IPS DF 4.7 (cell line): ENCODE measurements at regions not wholly inside any gene's neighbourhood (a gene's known extent, or its start where the extent isn't known, plus 50 kb on each side); places are given as distances from the start of the nearest gene placed in this dataset.

ENCODE experiments used
- DNase-seq: peaks from one replicate; pipeline ENCODE4 v3.0.0-alpha.2; 2013; ENCODE audit warnings: low spot score; ENCODE audit errors: extremely low read depth

DNA sequence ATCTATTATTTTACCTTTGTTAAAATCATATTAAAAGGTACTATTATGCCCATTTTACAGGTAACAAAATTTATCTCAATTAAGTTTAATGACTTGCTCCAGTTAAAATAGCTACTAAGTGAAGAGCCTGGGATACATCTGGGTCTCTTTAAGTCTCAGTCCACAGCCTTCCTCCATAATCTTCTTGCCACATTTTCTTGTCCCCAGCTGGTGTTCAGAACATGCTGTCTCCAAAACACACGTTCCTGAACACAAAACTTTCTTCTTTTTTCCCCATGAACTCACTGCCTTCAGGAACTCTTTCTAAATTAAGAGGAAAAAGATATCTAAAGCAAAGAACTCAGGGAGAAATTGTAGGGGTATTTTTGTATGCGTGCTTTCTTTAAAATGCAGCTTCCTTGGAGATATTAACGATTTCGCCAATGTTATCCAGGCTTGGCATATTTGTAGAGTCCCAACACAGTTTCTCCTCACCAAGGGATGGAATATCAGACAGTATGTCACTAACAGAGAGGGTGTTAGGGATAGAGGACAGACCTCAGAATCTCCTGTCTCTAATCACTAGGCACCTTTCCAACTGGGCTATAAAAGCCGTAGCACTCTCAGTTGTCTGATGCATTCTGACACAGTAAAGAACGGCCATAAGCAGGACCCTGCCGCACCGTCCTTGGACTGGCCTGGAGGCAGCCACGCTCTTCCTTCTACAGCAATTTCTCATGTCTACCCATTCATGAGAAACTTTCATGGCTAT, 232.8 kb upstream of the BLID start:
- no peak for DNase-seq

DNA sequence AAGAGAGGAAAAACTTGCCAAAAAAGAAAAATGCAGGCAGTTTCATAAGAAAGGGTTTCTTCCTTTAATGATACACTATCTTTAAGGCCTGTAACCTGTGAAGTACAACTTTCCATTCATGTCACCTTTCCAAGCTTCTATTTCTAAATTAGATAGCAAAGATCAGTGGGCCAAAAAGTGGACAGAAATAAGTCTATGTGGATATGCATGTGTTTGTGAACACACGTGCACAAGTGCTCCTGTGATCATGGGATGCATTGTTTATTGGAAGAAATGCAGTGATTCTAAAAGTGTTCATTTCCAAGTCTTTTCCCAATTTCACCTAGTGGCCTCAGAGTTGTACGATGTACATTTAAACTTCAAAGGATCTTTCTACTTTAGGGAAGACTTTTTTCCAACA, 230.0 kb upstream of the BLID start:
- DNase-seq, result no peak

DNA sequence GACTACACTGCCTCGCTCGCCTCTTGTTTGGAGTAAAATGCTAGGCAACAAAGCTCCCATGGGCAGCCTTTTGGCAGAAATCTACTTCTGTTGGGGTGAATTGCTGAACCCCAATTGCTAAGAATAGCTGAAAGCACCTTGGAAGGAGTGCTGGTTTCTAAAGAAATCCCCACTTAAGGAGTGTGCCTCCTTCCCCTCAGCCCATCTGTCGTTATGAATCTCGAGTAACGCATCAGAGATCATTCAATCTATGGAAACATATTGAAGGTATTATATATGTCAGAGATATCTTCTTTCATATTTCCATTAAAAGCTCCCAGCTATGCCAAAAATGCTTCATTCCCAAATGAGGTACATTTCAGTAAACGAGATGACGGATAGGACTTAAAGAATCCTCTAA, 229.6 kb upstream of the BLID start:
- DNase-seq, result no peak

GRCh38 chr11:122344215-122344614, 228.2 kb upstream of the BLID start:
- no peak for DNase-seq

- no peak for DNase-seq
These were observed 227.2 kb upstream of the BLID start for GRCh38 chr11:122343210-122343609.

DNA sequence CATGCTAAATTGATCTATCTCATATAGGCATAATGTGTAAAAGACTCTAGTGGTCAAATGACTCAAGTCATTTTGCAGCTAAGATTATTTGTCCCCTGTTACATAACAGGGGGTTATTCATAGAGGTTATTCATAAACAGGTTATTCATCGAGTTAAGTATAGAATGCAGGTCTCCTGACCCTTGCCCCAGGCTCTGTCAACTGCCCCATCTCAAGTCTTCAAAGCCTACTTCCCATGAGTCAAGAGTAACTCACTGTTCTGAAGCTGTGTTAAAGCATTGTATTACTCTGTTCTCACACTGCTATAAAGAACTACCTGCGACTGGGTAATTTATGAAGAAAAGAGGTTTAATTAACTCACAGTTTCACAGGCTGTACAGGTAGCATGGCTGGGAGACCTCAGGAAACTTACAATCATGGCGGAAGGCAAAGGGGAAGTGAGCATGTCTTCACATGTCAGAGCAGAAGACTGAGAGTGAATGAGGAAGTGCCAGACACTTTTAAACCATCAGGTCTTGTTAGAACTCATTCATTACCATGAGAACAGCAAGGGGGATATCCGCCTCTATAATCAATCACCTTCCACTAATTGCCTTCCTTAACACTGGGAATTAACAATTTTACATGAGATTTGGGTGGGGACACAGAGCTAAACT, 226.2 kb upstream of the BLID start:
- DNase-seq, result no peak

- no peak for DNase-seq
These were observed 225.5 kb upstream of the BLID start for GRCh38 chr11:122341477-122341876.

- no peak for DNase-seq
These were observed 224.7 kb upstream of the BLID start for GRCh38 chr11:122340607-122341290.

- DNase-seq, result no peak
These were observed 223.5 kb upstream of the BLID start for GRCh38 chr11:122339436-122340060.

DNA sequence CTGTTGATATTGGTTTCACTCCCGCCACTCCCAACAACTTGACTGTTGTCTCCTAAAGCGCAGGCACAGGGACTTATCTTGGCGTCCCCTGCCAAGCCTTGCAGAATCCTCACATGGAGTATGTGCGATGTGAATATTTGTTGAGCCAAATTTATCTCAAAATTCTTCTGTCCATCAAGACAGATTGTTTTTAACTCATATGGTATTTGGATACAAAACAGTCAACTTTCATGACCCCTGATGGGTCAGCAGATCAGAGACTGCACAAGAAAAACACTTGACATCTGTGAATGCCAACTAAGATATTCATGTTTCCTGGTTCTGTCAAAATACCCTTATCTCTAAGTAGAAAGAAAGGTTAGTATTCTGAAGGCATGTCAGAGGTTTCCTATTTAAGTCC, 221.7 kb upstream of the BLID start:
- DNase-seq, result no peak

DNA sequence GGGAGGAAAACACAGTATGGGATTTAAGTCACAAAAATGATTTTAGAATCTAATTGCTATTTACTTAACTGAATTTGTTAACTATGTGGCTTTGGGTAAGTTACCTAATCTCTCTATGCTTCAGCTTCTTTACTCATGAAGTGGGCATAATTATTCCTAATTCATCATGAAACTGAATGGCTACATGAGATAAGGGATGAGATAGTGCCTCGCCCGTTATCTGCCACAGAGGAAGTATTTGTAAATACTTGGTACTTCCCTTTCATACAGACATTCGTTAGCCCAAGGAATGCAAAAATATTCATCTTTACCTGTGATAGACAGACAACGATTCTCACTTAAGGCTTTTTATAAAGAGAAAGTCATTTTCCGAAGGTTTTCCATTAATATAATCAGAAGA, 221.2 kb upstream of the BLID start:
- DNase-seq, result no peak

DNA sequence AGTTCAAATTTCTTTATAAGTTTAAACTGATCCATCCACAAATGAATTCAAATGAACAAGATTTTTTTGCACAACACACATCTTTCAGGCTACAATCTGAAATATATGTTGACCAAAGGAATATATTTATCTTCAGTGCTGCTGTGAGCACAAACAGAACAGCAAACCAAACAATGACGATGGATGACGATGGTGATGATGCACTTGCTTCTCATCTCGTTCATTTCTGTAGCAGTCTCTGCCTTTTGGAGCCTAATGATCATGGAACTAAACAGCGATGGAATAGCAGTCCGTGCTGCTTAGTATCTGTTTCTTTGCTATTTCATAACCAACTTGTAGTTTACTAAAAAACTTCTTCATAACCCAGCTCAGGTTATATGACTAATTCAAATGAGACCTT, 220.7 kb upstream of the BLID start:
- DNase-seq, result no peak

DNA sequence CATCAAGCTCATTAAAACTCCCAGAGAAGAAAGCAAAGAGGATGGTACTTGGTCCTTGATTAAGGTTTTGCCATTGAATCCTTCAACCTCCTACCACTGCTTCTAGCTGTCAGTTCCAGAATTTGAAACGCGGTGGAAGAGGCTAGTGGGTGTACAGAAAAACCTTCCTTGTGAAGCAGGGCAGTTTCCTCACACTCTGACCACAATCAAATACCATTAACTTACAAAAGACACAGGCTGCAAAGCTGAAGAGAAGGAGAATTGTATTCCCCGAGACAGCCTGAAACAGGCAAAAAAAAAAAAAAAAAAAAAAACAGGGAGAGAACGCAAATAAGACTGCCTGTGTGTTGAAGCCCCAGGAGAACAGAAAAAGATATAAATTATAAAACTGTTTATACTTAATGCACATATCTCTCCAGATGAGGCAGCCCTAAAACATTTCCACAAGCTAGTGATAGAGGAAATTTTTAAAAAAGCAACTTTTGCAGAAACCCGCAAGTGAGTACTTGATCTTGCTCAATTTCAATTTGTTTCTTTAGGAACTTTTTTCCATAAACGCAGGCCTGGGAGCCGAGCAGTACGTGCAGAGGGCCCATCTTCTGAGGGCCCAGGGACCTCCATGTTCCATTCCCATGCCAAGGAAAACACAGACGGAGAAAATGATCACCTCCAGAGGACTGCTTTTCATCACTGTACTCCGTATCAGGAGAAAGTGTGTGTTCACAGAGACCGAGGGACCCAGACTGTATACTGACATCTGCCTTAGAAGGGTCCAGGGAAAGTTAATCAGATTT, 218.7 kb upstream of the BLID start:
- no peak for DNase-seq

DNA sequence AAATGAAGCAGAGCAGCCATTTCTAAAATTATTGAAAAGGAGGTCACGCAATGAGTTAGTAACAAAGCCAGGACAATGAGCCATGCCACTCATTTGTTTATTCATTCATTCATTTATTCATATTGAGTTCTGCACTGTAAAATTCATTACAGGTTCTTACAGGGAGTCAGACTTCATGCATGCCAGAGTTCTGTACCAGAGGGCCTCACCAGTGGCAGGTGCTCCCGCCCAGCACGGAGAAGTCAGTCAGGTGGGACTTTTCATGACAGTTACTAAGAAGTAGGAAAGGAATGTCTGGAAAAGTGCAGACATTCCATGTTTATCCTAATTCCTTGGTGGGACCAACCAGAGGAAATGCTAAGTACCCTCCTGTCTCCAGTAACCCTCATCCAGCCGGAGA, 217.5 kb upstream of the BLID start:
- DNase-seq, result no peak

DNA sequence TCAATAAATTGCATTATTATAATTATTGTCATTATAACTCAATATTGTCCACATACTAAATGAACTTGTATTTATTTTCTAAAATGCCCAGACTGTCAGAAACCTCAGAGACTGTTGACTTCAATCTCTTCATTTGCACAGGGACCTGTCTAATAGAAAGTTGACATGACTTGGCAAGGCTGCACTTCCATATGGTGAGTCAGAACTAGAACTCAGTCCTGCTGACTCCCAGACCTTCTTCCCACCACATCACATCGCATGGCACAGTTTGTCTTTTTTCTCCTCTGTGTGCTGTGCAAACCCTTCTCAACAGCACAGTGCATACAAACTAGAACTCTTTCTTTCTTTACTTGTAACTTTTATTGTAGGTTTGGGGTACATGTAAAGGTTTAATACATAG, 215.1 kb upstream of the BLID start:
- no peak for DNase-seq

DNA sequence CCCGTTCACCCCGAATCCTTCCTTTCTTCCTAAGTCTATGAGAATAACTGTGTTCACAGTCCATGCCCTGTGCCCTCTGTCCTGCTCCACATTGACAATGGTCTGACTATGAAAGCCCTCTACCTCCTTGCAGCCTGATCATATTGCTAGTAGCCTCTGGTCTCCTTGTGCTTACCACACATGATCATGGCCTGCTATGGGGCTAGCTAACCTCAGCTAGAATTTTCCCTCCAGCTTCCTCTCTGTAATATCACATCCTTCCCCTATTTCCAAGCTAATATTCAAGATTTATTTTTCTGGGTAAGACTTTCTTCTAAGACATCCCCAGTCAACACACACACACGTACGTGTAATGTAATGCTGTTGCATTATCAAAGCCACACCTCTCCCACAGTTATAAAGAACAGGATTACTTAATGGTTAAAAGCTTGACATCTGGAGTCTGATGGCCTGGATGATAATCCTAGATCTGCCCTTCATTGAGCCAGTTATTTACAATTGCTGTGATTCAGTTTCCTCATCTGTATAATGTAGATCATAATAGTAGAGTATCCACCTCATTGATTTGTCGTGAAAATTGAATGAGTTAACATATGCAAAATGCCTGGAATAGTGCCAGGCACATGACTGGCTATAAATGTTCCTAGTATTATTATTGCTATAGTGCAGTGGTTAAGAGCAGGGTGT, 214.4 kb upstream of the BLID start:
- no peak for DNase-seq

DNA sequence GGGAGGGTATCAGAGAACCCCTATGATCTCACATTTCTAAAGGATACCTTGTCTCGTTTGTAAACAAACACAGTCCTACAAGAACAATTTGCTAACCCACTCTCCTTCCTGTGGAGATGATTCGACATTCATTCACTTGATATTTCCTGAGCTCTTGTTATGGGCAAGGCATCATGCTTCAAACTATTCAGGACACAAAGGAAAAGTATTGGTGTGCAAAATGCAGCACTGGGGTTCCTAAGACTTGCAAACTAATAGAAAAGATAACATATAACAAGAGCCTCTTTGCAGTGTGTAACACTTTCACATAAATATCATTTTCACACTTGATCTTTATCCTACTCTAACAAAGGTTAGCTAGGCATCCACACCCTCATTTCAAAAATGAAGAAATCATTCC, 211.5 kb upstream of the BLID start:
- DNase-seq, result no peak

- DNase-seq, result no peak
These were observed 207.9 kb upstream of the BLID start for GRCh38 chr11:122323754-122324421.

GRCh38 chr11:122322329-122322728, 206.3 kb upstream of the BLID start:
- DNase-seq, result no peak

DNA sequence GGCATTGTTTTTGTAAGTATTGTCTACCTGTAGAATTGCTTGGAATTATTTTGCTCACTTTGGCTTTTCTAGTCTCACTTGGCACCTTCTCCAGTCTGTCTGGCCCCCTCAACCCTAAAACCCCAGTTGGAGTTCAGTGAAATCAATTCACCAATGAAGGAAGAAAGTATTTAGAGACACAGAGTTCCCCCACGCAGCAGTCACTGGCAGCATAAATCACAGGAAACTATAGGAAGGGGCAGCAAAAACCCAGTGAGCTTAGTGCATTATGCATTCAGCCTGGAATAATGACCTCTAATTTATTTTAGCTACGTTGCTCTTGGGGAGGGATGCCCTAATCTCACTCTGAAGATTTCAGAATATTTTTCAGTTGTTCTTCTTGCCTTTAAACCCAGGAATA, 204.7 kb upstream of the BLID start:
- DNase-seq, result no peak
